NT2/D1 (cell line): ENCODE measurements at regions not wholly inside any gene's neighbourhood (a gene's known extent, or its start where the extent isn't known, plus 50 kb on each side); places are given as distances from the start of the nearest gene placed in this dataset.

ENCODE experiments used
- SUZ12 ChIP-seq: IDR thresholded peaks from 2 replicates; pipeline ENCODE4 v1.6.1; 2011; ENCODE audit not compliant: insufficient read length, insufficient read depth; ENCODE audit errors: extremely low read depth
- YY1 ChIP-seq: IDR thresholded peaks from 2 replicates; pipeline ENCODE4 v1.6.1; 2011; ENCODE audit not compliant: insufficient read length, insufficient read depth
- ZNF274 ChIP-seq: IDR thresholded peaks from 2 replicates; pipeline ENCODE4 v1.6.1; 2011; ENCODE audit warnings: mild to moderate bottlenecking, low read depth, low read length

- TF ChIP-seq YY1 (no peak), SUZ12 (no peak), ZNF274 (no peak)
Observed at GRCh38 chr6:6479785-6480184, 108.7 kb upstream of the LY86 start.
